ENCODE measurements at regions not wholly inside any gene's neighbourhood (a gene's known extent, or its start where the extent isn't known, plus 50 kb on each side); places are given as distances from the start of the nearest gene placed in this dataset.
A peak's percentile ranks its signal among the peaks of the same experiment; 100 is the strongest.
"Not testable (repeated sequence)": the region's sequence is repeated elsewhere in the genome, so short reads cannot be mapped to it uniquely, and the experiment has no call there.

- no peaks in the 10 kb centered on the region for H3K27me3 Mint-ChIP-seq
- TF ChIP-seq CTCF (IDR thresholded peaks at IDR 0.05; ENCODE audit: unreplicated experiment) = no peak
- H3K4me1 Mint-ChIP-seq (ENCODE audit: low read depth) = peaks cover 11% of the 10 kb centered on the region
- peaks cover 11% of the 10 kb centered on the region for H3K9me3 Mint-ChIP-seq (ENCODE audit: low read depth)
- H3K27ac Mint-ChIP-seq = peak overlapping the region; percentile 8
- no peak overlapping the region for H3K4me3 Mint-ChIP-seq (ENCODE audit: low read depth)
- peaks cover 1% of the 10 kb centered on the region for H3K36me3 Mint-ChIP-seq (ENCODE audit: insufficient read depth)
- no peak for DNase-seq (ENCODE audit: low spot score, unreplicated experiment)
These were observed 157.8 kb upstream of the FAM20A start for GRCh38 chr17:68759002-68759342.

- not testable (repeated sequence) for H3K4me3 Mint-ChIP-seq (ENCODE audit: low read depth); H3K36me3 Mint-ChIP-seq (ENCODE audit: insufficient read depth); DNase-seq (ENCODE audit: low spot score, unreplicated experiment); H3K27me3 Mint-ChIP-seq; H3K27ac Mint-ChIP-seq
- Mint-ChIP-seq H3K9me3 (ENCODE audit: low read depth) (peaks cover 11% of the 10 kb centered on the region), H3K4me1 (ENCODE audit: low read depth) (peaks cover 11% of the 10 kb centered on the region)
These were observed 156.9 kb upstream of the FAM20A start for GRCh38 chr17:68757866-68758757.

- TF ChIP-seq CTCF (IDR thresholded peaks at IDR 0.05; ENCODE audit: unreplicated experiment) = no peak
- Mint-ChIP-seq H3K4me1 (ENCODE audit: low read depth) (peaks cover 7% of the 10 kb centered on the region), H3K9me3 (ENCODE audit: low read depth) (peaks cover 11% of the 10 kb centered on the region), H3K36me3 (ENCODE audit: insufficient read depth) (peaks cover 1% of the 10 kb centered on the region), H3K27me3 (no peaks in the 10 kb centered on the region), H3K27ac (no peak overlapping the region), H3K4me3 (ENCODE audit: low read depth) (no peak overlapping the region)
- DNase-seq (ENCODE audit: low spot score, unreplicated experiment) = no peak
These were observed 153.0 kb upstream of the FAM20A start for GRCh38 chr17:68753985-68754769.

GRCh38 chr17:68750208-68750562 is 149.0 kb upstream of the FAM20A start:
- Mint-ChIP-seq H3K27ac (no peak overlapping the region), H3K4me1 (ENCODE audit: low read depth) (no peaks in the 10 kb centered on the region)

GRCh38 chr17:68749349-68750207 is 148.4 kb upstream of the FAM20A start:
- no peak overlapping the region for H3K4me3 Mint-ChIP-seq (ENCODE audit: low read depth)
- H3K27me3 Mint-ChIP-seq = no peaks in the 10 kb centered on the region
- DNase-seq (ENCODE audit: low spot score, unreplicated experiment) = no peak
- no peak for TF ChIP-seq CTCF (IDR thresholded peaks at IDR 0.05; ENCODE audit: unreplicated experiment)
- H3K36me3 Mint-ChIP-seq (ENCODE audit: insufficient read depth) = no peaks in the 10 kb centered on the region
- H3K27ac Mint-ChIP-seq = no peak overlapping the region
- peaks cover 6% of the 10 kb centered on the region for H3K9me3 Mint-ChIP-seq (ENCODE audit: low read depth)
- no peaks in the 10 kb centered on the region for H3K4me1 Mint-ChIP-seq (ENCODE audit: low read depth)

More at GRCh38 chr17:68750208-68750562, 149.0 kb upstream of the FAM20A start:
- no peak for TF ChIP-seq CTCF (IDR thresholded peaks at IDR 0.05; ENCODE audit: unreplicated experiment)
- Mint-ChIP-seq H3K36me3 (ENCODE audit: insufficient read depth) (no peaks in the 10 kb centered on the region), H3K4me3 (ENCODE audit: low read depth) (no peak overlapping the region), H3K9me3 (ENCODE audit: low read depth) (peaks cover 5% of the 10 kb centered on the region), H3K27me3 (no peaks in the 10 kb centered on the region)
- DNase-seq (ENCODE audit: low spot score, unreplicated experiment) = no peak
